ENCODE measurements at regions not wholly inside any gene's neighbourhood (a gene's known extent, or its start where the extent isn't known, plus 50 kb on each side); places are given as distances from the start of the nearest gene placed in this dataset.
"Not testable (repeated sequence)": the region's sequence is repeated elsewhere in the genome, so short reads cannot be mapped to it uniquely, and the experiment has no call there.

DNA sequence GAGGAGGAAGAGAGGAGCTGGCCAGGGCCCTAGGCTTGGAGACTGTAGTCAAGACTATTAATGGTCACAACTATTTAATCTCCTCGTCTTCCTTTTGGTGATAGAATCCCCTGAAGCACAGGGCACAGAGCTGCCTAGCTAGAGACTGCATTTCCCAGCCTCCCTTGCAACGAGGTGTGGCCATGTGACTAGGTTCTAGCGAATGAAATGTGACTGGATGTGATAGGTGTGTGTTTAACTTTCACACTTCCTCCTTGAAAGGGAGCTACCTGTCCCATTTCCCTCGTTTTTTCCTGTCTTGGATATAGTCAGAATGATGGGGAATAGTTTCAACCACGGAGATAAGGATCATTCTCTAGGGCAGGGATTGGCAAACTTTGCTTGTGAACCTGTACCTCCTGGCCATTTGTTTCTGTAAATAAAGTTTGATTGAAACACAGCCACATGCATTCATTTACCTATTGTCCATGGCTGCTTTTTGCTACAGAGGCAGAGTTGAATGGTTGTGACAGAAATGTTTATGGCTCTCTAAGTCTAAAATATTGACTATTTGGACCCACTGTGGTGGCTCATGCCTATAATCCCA lies 313.5 kb downstream of the MIAT start:
- no peak for DNase-seq (ENCODE audit: low spot score)

DNA sequence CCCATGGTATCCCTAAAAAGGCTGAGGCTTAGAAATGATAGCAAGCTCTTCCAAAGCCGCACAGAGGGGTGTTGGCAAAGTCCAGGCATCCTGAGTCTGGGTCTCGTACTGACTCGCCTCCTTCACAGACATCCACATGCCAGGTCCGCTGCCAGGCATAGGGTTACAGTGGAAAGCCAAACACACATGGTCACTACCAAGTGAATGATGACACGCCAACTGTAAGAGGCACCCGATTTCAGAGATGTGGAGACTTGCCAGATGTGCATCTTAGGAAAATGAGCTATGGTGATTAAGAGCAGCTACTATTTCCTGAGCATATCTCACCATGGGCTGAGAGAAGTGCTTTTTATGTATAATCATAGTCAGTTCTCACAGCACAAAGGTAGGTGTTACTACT lies 314.9 kb downstream of the MIAT start:
- DNase-seq (ENCODE audit: low spot score), result no peak

DNA sequence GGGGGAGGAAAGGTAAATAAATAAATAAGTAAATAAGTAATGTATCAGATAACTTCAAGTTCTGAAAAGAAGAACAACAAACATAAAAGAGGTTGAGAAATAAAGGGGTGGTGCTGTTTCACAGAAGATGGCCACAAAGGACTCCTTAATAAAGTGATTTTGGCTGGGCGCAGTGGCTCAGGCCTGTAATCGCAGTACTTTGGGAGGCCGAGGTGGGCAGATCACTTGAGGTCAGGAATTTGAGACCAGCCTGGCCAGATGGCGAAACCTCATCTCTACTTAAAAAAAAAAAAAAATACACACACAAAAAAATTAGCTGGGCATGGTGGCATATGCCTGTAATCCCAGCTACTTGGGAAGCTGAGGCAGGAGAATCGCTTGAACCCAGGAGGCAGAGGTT lies 315.5 kb downstream of the MIAT start:
- not testable (repeated sequence) for DNase-seq (ENCODE audit: low spot score)

GRCh38 chr22:26974034-26974433 lies 316.6 kb downstream of the MIAT start:
- no peak for DNase-seq (ENCODE audit: low spot score)

DNA sequence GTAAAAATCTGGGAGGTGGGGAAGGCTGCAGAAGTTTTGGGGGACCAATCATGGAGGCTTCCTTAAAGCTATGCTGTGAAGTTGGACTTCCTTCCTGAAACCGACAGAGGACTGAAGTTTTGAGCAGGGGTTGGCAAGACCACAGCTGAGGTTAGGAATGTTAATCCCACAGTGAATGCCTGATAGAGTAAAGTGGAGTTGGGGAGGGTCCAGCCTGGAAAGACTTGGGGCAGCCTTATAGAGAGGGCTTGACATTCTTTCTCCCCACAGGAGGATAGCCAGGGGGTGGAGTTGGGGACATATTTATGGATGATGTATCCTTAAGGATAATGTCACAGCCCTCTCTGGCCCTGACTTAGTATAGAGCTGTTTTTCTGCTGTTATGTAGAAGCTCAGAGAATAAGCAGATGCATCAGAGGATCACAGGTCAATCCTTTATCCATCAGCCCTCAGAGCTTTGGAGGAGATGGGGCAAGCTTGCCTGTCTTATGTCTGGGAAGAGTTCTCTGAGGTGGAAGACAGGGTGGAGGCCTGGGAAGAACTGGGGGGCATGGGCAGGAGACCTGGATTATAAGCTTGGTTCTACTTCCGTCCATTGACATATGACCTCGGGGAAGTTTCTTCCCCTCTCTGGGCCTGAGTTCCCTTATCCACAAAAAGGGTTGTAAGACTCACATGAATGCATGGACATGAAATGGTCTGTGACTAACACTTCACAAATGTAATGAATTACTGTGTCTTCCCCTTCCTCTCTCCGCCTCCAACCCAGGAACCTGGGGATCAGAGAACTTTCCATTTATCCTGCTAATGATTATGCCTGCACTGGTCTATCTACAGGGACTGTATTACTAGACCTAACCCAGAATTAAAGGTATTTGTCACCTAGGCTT lies 317.8 kb downstream of the MIAT start:
- no peak for DNase-seq (ENCODE audit: low spot score)

DNA sequence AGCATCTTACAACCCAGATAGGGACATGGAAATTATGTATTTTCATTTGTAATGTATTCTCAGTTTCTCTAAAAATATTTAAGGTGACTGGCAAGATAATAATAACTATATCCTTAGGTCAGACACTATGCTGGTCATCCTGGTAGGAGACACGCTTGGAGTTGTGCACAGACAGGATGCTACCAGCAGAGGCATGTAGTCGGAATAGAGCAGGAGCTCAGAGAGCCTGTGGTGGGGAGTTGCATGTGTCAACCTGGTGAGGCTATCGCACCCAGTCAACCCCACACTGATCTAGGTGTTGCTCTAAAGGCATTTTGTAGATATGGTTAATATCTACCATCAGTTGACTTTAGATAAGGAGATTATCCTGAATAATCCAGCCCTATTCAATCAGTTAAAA lies 318.5 kb downstream of the MIAT start:
- DNase-seq (ENCODE audit: low spot score), result no peak

DNA sequence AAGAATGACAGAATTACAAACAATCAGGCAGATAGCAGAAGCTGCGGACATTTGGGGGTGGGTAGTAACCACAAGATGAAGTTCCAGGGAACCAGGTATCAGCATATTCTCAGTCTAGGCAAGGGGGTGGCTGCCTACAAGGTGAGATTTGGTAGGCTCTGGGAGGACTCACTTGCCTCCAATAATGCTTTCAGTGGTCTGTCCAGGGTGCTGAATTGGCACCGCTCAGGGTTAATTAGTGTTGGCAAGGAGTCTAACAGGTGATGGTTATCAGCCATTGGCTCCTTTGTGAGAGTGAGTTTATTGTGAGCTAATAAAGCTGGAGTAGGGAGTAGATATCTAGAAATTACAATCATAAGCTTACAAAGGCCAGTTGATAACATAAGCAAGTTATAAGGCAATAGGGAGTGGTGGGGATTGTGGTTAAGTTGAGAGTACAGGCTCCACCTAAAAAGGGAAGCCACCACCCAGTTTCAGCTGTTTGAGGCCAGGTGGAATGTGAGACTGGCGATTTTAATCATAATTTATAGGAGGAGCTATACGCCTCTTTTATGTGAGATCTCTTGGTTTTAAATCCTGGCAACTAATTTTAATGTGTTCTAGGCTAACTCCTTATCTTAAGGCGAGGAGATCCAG lies 320.5 kb downstream of the MIAT start:
- DNase-seq (ENCODE audit: low spot score), result no peak

DNA sequence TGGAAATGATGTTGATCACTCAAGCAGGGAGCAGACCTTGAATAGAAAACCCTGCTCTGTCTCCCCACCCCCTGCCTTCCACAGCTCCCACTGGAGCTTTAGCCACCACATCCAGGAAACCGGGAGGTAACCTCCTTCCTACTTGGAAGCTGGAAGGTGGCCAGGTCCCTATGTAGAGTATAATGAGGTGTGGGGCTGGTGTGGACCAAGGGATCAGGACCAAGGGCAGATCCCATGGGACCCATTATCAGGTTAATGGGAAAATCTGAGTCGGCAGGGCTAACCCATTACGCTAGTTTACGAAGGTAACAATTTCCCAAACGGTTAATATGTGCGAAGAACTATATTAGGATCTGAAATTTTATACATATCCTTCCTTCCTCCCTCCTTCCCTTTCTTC lies 321.9 kb downstream of the MIAT start:
- no peak for DNase-seq (ENCODE audit: low spot score)

- no peak for DNase-seq (ENCODE audit: low spot score)
Observed at GRCh38 chr22:26981111-26981510, 323.7 kb downstream of the MIAT start.

- no peak for DNase-seq (ENCODE audit: low spot score)
Observed at GRCh38 chr22:26981541-26981940, 324.2 kb downstream of the MIAT start.

DNA sequence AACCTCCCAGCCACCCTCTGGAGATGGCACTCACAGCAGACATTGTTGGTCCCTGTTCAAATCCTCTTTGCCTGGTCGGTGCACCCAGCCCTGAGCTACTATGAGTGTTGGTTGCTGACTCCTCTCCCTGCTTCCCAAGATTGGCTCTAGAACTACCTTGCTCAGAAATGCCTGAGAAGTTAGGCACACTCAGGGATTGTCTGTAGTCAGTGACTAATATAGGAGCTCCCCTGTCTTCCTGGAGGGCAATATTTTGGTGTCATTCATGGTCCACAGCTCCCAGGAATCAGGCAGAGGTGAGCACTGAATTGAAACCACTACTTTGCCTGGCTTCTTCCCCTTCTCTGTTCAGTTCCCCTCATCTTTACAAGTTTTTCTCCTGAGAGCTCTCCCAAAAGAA lies 325.9 kb downstream of the MIAT start:
- no peak for DNase-seq (ENCODE audit: low spot score)

GRCh38 chr22:26985206-26985605 lies 327.8 kb downstream of the MIAT start:
- no peak for DNase-seq (ENCODE audit: low spot score)

DNA sequence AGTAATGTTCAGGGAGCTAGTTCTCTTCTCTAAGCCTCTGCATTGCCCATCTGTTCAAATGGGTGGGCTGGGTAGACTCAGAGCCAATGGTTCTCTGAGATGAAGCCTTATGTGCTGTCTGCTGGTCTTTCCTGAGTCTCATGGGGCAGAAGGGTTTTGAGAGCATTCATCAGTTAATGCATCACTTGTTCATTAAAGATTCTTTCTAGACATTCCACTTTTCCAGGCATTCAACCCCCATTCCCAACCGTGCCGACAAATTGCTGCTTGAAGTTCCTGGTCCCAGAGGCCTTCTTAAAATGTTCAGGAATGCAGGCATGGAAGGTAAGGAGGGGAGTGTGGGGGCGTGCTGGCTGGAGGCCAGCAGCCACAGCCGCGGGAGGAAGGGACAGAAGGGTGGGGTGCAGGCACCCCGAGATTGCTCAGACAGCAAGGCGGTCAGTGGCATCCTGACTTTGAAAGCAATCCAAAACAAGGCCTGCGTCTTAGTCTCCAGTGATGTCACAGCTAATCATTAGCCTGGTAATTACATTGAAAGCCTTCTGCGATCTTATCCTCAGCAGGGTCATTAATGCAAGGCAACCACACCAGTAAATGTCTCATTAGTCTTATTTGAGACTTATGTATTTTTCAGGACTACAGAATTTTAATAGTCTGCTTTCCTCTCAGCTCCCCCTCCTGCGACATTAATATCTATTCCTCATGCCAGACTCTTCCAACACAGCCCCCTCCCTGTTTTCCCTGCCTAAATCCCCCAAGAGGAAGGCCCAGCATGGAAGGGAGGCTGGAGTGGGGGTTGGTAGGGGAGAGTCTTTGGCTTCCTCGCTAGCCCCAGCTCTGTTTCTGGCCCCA lies 328.8 kb downstream of the MIAT start:
- DNase-seq (ENCODE audit: low spot score), result no peak

DNA sequence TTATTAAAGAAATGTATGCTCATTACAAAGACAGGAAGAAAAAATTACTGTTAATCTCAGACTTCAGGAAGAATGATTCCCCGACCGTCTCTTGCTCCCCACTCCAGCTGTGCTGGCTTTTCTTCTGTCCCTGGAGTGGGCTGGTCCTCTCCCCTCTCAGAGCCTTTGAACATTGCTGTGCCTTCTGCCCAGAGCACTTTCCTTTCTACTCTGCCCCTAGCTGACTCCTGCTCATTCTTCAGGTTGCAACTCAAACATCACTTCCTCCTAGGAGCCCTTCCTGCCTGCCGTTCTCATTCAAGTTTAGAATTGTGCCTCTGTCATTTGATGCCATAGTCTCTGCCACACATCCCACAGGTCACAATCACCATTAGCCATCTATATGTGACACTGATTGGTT lies 329.5 kb downstream of the MIAT start:
- DNase-seq (ENCODE audit: low spot score), result no peak

DNA sequence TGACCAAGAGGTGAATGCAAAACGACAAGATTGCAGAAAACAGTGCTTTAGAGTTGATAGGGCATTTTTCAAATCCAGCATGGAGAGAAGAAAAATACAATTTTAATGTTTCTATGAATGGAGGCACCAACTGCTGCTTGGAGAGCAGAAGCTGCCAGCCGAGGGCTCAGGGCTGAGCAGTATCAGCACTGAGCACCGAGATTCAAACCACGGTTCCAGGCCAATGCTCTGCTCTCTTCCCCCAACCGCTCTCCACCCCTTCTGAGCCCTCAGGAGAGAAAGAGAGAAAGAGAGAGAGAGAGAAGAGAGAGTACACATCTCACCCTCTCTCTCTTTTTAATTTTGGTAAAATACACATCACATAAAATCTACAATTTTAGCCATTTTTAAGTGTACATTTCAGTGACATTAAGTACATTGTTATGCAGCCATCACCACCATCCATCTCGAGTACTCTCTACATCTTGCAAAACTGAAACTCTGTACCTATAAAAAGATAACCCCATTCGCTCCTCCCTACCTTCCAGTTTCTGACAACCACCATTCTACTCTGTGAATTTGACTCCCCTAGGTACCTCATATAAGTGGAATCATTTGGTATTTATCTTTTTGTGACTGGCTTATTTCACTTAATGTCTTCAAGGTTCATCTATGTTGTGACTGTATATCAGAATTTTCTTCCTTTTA lies 333.3 kb downstream of the MIAT start:
- no peak for DNase-seq (ENCODE audit: low spot score)

DNA sequence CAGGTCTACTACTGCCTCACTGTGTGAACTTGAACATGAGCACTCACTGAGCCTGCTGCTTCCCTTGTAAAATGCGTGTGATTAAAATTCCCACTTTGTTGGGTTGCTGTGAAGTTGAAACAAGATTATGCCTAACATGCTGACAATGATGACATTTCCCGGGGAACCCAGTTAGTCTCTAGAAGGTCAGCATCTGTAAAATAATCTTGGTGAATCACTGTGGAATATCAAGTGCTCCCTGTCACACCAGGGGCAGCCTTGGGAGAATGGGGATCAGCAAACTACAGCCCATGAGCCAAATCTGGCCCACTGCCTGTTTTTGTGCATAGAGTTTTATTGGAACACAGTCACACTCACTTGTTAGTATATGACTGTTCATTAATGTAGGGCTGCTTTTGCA lies 335.2 kb downstream of the MIAT start:
- DNase-seq (ENCODE audit: low spot score), result no peak

- no peak for DNase-seq (ENCODE audit: low spot score)
Observed at GRCh38 chr22:26993886-26994285, 336.5 kb downstream of the MIAT start.

- no peak for DNase-seq (ENCODE audit: low spot score)
Observed at GRCh38 chr22:26994801-26995200, 337.4 kb downstream of the MIAT start.

DNA sequence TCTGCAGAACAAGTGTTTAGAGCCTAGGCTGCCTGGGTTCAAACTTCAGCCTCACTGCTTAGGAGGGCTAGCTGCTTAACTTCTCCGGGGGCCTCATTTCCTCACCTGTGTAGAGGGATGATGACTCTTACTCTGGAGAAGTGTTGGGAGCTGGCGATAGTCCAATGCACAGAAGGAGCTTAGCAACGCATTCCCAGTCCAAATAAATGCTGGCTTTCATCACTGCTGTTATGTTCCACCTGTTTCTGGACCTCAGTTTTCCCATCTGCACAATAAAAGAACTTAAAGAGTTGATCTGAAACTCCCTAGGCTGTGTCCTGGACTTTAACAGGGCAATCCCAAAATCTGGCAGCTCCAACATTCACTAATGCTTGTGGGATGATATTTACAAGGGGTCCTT lies 337.8 kb downstream of the MIAT start:
- DNase-seq (ENCODE audit: low spot score), result no peak

- no peak for DNase-seq (ENCODE audit: low spot score)
Observed at GRCh38 chr22:26996154-26996553, 338.8 kb downstream of the MIAT start.

- no peak for DNase-seq (ENCODE audit: low spot score)
Observed at GRCh38 chr22:26998129-26998528, 340.7 kb downstream of the MIAT start.

GRCh38 chr22:26998716-26999115 lies 341.3 kb downstream of the MIAT start:
- DNase-seq (ENCODE audit: low spot score), result no peak

Measured in germinal center (tissue), 1 donor.